22Rv1 (cell line): ENCODE measurements at regions not wholly inside any gene's neighbourhood (a gene's known extent, or its start where the extent isn't known, plus 50 kb on each side); places are given as distances from the start of the nearest gene placed in this dataset.

ENCODE experiments used
- H3K27ac ChIP-seq: fragments of 450-650 bp; 2 replicates; pipeline ENCODE4 v1.5.1; 2017
- ZFX ChIP-seq: fragments of 450-650 bp; IDR thresholded peaks from 2 replicates; pipeline ENCODE4 v1.6.1; 2017; ENCODE audit warnings: antibody characterized with exemption, borderline replicate concordance
- TF ChIP-seq, protein P1 (sequence below): fragments of 450-650 bp; IDR thresholded peaks from 2 replicates; pipeline ENCODE4 v1.5.1; 2017; ENCODE audit warnings: mild to moderate bottlenecking

DNA sequence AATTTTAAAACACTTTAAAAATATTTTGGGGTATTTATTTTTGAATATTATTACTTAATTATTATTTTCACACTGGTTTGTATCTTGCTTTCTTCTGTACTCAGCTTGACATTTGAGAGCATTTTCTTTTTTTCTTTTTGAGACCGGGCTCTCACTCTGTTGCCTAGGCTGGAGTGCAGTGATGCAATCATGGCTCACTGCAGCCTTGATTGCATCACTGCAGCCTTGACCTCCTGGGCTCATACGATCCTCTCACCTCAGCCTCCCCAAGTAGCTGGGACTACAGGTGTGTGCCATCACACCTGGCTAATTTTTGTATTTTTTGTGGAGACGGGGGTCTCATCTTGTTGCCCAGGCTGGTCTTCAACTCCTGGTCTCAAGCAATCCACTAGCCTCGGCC, 79.9 kb upstream of the DLX2 start:
- TF ChIP-seq, protein P1, sequence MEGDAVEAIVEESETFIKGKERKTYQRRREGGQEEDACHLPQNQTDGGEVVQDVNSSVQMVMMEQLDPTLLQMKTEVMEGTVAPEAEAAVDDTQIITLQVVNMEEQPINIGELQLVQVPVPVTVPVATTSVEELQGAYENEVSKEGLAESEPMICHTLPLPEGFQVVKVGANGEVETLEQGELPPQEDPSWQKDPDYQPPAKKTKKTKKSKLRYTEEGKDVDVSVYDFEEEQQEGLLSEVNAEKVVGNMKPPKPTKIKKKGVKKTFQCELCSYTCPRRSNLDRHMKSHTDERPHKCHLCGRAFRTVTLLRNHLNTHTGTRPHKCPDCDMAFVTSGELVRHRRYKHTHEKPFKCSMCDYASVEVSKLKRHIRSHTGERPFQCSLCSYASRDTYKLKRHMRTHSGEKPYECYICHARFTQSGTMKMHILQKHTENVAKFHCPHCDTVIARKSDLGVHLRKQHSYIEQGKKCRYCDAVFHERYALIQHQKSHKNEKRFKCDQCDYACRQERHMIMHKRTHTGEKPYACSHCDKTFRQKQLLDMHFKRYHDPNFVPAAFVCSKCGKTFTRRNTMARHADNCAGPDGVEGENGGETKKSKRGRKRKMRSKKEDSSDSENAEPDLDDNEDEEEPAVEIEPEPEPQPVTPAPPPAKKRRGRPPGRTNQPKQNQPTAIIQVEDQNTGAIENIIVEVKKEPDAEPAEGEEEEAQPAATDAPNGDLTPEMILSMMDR: no peak
- no peak for TF ChIP-seq ZFX
- no peak overlapping the region for H3K27ac ChIP-seq

DNA sequence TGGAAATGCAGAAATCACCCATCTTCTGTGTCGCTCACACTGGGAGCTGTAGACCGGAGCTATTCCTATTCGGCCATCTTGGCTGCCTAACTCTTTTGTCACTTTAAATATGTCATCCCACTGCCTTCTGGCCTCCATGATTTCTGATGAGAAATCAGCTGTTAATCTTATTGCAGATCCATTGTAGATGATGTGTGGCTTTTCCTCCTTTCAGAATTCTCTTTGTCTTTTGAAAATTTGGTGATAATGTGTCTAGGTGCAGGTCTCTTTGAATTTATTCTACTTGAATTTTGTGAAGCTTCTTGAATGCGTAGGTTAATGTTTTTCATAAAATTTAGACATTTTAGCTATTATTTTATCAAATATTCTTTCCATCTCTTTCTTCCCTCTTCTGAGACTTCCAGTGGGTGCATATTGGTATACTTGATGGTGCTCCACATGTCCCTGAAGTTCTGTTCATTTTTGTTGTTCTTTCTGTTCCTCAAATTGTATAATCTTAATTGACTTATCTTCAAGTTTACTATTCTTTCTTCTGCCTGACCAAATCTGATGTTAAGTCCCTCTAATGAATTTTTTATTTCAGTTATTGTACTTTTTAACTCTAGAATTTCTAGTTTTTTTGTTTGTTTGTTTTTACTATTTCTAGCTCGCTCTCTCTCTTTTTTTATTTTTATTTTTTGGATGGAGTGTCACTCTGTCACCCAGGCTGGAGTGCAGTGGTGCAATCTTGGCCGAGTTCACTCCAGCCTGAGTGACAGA, 90.8 kb upstream of the DLX2 start:
- TF ChIP-seq, protein P1: no peak
- no peak for TF ChIP-seq ZFX
- no peak overlapping the region for H3K27ac ChIP-seq

DNA sequence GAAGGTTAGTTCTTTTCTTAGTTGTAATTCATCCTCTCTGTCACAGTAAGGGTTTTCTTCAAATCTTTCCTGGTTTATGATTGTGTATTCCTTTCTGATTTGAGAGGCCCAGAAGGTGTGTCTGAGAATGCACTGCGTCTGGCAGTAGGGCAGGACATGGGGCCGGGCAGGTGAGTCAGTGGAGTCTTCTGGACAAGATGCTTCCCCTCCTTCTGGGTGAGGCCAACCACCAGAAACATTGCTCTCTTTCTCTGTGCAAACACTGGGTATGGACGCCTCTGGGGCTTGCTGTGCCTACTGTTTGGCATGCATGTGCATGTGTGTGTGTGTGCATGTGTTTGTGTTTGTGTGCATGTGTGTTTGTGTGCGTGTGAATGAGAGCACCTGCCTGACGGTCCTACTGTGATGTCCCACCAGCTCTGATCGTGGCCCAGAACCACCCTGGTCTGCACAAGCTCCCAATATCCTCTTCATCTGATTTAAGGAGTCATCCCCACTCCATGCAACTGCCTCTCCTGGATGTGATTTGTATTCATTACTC, 93.2 kb upstream of the DLX2 start:
- no peak overlapping the region for H3K27ac ChIP-seq
- TF ChIP-seq ZFX: no peak

DNA sequence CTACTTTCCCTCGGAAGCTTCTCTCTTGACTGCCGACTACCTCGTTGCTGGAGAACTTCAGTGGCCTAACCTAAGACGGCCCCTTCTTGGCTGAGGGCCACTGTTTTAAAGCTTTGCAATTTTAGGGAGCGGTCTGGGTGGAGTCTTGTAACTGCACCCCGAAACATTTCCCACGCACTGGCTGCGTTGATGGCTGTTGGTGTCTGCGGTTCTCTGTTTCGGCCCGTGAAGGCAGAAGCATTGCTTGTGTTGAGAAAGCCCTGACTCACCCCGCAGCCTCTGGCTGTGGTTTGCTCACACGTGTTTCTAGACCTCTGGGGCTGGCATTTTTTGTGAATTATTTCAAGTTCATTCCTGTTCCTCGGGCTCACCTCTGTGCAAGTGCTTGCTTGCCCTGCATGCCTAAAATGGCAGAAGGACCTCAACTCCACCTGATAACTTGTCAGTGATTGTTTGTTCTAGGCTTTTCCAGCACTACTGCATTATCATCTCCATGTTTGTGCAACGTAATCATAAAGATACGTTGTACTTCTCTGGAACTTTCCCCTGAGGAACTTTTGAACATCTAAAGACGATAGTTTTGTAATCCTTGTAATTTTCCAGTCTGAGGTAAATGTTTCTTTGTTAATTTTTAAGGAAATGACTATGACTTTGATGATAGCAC, 94.2 kb upstream of the DLX2 start:
- TF ChIP-seq, protein P1: no peak
- TF ChIP-seq ZFX: no peak

DNA sequence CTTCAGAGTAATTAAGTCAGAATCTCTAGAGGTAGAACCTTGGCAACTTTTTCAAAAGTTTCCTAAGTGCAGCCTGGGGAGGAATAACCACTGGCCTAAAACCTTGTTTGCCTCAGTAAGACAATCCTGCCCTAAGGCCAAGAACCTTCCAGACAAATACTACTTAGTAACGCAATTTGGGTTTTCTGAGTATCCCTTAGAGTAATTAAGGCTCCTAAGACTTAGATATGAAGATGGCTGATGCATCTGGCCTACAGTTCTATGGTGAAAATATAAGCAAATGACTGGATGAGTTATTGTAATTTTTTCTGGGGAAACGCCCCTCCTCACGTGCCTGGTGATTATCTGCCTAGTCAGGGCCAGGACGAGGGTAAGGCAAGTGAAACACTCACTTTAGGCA, 95.7 kb upstream of the DLX2 start:
- TF ChIP-seq ZFX: no peak
- H3K27ac ChIP-seq: no peak overlapping the region

More for the DNA sequence above, 94.2 kb upstream of the DLX2 start:
- no peak overlapping the region for H3K27ac ChIP-seq

DNA sequence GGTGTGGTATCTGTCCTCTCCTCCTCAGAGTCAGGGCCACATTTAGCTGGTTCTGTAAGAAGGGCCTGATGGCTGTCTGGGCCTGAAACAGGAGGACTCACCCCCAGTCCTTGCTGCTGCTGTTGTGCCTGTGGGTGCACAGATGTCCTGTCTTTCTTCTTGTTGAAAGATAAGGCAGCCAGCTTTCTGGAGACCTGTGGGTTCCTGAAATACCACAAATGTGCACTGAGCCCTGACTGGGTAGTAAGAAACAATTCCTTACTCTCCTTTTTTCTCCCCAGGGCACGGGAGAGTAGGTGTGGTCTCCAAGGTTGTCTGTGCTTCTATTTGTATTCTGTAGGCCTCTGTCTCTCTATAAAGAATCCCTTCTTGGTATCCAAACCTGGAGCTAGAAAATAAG, 96.2 kb upstream of the DLX2 start:
- H3K27ac ChIP-seq: no peak overlapping the region

DNA sequence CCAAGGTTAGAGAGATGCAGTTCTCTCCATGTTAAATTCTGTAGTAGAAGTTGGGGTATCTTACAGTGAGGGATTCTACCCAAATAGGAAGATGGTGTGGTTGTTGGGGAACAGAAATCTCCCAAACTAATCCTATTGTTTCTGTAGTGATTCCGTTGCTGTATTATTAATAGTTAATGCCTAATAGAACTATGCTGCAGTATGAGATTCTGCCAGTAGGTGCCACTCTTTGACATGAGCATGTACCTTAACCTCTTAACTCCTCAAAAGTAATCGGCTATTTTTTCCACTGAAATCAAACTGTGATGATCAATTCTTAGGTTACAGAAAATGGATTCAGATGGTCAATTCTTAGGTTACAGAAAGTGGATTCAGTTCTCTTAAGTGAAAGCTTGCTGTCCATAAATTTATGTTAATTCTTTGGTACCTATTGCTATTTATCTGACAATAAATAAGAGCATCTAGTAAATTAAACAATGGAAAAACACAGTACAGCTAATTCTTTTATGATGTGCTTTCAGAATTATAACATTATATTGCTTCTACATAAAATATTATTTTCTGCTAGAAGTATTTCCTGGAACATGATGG, 97.9 kb upstream of the DLX2 start:
- TF ChIP-seq, protein P1: peak; percentile 32; the same call in 1 of the 2 replicates
- TF ChIP-seq ZFX: no peak

More for the DNA sequence above, 96.2 kb upstream of the DLX2 start:
- TF ChIP-seq, protein P1: no peak
- TF ChIP-seq ZFX: no peak

DNA sequence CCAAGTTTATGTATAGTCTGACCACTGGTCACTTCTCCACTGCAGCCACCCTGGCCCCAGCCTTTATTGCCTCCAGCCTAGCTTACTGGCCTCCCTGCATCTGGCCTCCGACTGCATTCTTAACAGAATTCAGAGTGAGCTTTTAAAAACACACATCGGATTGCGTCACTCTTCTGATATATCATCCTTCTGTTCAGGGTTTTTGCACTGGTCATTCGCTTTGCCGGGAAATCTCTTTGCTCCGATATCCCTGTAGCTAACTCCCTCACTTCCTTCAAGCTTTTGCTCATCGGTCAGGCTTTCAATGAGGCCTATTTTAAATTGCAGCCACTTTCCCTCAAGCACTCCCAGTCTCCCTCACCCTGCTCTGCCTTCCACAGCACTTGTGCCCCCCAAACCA, 101.6 kb upstream of the DLX2 start:
- no peak overlapping the region for H3K27ac ChIP-seq
- TF ChIP-seq, protein P1: no peak
- no peak for TF ChIP-seq ZFX

More for the DNA sequence above, 97.9 kb upstream of the DLX2 start:
- H3K27ac ChIP-seq: no peak overlapping the region
